AG08395 (cell line): ENCODE measurements at regions not wholly inside any gene's neighbourhood (a gene's known extent, or its start where the extent isn't known, plus 50 kb on each side); places are given as distances from the start of the nearest gene placed in this dataset.
"Not testable (repeated sequence)": the region's sequence is repeated elsewhere in the genome, so short reads cannot be mapped to it uniquely, and the experiment has no call there.

Experiments used
- DNase-seq: peaks from one replicate; pipeline ENCODE4 v3.0.0; 2012; ENCODE audit warnings: mixed read lengths, low spot score

DNA sequence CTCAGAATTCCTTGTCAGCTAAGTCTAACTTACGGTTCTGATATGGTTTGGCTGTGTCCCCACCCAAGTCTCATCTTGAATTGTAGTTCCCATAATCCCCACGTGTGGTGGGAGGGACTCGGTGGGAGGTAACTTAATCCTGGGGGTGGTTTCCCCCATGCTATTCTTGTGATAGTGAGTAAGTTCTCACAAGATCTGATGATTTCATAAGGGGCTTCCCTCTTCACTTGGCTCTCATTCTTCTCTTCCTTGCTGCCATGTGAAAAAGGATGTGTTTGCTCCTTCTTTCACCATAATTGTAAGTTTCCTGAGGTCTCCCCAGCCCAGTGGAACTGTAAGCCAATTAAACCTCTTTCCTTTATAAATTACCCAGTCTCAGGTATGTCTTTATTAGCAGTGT is 163.0 kb downstream of the PMAIP1 start:
- not testable (repeated sequence) for DNase-seq

DNA sequence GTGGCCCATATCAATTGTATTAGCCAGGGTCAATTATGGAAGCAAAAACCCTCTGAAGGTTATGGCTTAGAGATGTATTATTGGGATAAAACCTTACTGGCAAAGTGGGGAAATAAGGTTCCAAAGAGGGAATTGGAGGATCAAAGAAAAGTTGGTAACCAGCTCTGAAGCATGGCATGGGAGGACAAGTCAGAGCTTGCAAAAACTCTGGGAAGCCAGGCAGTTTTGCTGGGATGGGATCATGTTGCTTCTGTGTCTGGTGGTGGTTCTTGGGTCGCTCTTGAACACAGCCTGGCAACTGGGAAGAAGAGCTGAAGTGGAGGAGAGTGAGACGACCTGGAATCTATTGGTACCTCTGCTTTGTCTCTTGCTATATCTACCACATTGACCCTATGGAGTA is 162.6 kb downstream of the PMAIP1 start:
- DNase-seq = no peak

DNA sequence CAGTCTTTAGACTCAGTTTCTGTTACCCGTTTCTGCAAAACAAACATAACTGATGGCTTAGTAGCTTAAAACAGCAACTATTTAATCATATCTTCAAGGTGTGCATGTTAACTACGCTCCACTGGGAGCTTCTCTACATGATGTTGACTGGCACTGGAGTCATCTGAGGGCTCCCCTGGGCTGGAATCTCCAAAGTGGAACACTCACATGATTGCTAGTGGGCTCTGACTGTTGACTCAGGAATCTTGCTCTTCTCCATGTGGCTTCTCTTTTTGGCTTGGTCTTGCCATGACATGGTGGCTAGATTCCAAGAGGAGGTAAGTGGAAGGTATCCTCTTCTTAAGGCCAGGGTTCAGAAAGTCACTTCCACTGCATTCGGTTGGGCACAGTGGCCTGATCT is 160.8 kb downstream of the PMAIP1 start:
- peak; percentile 8 for DNase-seq

DNA sequence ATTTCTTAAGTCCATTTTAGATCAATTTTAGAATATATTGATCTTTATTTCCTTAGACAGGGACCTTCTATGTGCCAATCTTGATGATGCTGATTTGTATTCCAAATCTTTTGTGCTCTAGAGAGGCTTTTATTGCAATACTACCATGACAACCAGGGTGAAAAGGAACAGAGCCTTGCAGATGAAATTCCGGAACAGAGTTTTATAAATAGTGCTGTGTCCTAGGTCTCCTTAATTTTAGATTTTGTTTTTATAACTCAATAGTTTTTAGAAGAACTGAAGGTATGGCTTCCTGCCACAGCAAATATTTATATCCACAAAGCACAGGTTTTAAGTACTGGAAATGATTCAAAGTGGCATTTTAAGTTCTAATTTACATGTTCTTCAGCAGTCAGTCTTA is 160.2 kb downstream of the PMAIP1 start:
- no peak for DNase-seq

DNA sequence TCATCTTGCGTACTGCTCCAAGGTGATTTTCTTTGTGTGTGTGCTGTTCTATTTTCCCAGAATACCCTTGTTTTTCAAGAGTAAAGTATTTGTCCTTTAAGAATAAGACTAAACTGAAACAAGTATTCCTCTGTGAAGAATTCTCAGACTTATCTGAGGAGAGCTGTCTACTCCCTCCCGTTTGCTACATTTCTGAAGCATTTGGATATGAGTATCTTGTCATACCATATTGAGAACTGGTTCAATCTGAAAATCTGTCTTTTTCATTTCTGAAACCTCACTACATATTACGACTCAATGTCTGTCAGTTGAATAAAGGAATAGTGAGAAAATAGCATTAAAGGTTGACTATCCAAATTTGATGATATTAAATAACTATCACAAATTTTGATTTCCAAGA is 159.4 kb downstream of the PMAIP1 start:
- no peak for DNase-seq

DNA sequence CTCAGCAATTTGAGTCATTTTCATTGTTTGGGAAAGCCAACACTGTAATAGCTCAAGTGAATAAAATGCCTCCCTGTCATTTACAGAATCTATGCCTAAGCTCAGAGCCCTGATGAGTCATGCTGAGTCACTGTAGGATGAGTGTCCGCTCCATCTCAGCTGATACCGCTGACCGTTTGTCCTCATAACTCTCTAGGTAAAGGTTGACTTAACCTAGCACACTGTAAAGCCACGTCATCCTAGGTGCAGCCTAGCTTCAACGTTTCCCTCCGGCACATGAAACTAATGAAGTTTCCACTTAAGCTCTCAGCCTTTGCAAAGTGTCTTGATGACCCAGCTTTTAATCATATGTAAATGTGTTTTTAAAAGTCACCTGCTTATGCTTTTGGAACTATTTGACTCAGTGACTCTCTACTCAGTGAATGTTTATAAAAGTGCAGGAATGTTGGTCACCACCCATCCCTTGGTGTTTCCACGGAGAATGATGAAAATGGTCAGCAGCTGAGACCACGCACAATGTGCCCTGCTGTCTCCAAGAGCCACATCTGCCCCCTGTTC is 154.0 kb downstream of the PMAIP1 start:
- peak; percentile 89 for DNase-seq

DNA sequence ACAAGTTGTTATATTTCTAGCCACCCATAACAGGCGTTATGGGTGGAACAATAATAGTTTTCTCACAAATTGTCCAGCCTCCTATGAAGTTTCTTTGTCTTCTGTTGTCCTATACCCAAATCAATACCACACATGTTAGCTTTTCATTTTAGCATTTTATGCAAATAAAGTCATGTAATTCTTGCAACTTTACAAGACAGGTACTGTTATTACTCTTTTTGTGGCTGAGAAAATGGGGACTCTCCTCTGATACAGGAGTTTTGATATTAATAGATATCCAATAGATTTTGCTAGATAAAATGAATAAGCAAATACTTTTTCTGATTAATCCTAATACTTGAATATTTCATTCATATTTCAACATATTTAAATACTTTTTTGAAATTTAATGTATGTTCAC is 151.0 kb downstream of the PMAIP1 start:
- no peak for DNase-seq

DNA sequence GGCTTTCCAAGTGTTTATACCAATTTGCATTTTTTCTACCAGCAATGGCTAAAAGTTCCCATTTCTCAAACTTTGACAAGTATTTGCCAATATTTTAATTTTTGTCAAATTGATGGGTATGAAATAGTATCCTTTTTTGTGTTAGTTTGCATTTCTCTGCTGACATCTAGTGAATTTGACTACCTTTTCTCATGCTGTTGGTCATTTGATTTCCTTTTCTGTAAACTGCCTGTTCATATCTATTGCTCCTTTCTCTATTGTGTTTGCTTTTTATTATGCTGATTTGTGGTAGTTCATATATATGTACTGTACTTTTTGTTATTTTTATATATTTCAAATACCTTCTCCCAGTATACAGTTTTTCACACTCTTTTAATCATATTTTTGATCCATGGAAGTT is 149.4 kb downstream of the PMAIP1 start:
- DNase-seq = no peak

DNA sequence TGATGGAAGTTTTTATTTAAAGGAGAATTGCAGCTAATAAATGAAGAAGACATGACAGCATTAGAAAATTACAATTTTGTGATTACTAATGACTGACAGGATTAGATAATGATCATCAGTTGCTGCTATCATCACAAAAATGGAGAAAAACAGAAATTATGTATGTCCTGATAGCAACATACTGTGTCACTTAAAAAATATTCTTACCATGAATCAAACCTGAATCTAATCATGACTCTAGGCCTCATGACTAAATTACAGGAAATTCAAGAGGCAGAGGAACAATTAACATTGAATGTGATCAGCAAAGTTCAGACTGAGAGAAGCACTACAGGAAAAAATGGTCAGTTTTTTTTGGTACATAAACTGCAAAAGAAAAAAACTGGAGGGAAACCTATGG is 147.8 kb downstream of the PMAIP1 start:
- peak; percentile 20 for DNase-seq

DNA sequence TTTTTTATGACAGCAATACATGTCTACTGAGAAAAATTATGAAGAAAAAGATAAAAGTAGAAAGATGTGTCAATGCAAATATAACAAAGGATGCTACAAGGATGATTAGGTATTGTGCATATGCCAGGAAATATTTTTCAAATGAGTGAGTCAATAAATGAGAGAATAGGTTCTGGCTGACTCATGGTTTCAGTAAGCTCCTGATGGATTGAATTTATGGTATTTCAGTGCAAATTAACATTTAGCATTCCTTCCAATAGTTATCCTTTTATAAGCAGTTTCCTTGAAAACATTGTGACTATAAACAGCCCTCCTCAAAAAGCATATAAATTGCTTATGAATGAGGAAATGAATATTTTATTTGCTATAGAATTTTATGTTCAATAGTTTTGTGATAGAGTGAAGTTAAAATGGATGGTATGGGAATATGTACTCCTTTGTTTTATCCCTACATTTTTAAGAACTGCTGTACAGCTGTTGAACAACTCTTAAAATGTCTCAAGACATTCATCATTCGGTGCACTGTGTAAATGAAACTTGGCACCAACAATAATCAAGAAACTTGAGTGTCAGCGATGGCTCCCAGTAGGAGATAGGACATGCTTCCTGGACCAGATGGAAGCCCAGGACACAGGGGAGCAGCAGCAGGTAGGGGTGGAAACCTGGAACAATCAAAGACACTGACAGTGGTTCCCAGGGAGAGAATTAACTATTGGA is 144.7 kb downstream of the PMAIP1 start:
- DNase-seq = peak; percentile 70

DNA sequence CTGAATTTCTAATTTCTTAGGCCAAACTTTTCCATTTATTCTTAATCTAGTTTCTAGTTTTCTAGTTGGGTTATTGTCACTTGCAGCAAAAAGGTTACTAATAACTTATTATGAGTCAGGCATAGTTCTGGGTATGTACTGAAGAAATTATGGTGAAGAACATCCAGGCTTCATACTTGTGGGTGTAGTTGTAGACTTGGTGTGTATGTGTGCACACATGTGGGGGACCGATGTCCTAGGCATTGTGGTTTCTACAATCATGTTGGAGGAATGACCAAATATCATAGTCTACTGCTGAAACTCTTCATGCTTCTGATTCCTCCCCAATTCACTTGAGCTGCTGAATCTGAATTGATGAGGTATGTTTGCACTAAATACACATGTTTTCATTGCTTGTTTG is 141.2 kb downstream of the PMAIP1 start:
- DNase-seq = no peak

DNA sequence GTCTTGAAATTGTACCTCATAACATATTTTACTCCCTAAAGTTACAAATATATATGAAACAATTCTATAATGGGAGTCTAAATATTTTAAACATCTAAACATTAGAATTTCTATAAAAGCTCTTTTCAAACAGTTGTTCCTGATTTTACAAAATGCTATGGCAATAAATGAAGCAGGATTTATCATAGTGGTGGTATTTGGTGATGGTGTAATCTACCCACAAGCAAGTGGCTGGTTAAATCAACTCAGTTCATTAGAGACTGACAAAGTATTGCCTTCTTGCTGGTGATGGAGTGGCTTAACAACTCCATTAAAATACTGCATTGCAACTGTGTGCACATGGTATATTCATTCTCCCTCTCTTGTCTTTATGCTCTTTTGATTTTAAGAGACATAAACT is 138.9 kb downstream of the PMAIP1 start:
- DNase-seq = peak; percentile 40

DNA sequence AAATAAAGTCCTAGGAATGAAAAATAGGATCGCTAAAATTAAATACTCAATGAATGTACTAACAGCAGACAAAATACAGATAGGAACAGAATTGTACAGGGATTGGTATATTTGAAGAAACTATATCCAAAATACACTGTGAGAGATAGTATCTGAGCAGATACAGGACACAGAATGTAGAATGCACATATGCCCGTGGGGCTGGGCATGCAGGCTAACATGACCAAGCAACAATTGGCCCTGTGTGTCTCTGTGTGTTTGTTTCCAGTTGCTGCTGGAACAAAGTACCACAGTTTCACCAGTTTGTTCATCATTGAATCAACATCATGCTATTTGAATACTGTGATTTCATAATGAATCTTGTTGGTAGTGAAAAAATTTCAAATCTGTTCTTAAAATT is 127.6 kb downstream of the PMAIP1 start:
- DNase-seq = no peak

DNA sequence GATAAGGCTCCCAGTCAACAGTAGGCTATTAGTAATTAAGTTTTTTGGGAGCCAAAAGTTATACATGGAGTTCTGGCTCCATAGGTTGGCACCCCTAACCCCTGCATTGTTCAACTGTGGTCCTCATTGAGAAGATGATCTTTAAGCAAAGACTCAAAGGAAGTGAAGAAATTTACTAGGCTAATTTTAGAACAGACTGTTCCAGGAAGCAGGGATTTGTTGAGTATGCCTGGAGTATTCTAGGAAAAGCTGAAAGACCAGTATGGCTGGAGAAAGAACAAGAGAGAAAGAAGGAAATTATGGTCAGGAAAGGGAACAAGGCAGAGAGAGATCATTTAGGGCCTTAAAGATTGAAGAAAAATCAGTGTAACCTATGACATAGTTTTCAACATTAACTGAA is 125.1 kb downstream of the PMAIP1 start:
- DNase-seq = no peak

DNA sequence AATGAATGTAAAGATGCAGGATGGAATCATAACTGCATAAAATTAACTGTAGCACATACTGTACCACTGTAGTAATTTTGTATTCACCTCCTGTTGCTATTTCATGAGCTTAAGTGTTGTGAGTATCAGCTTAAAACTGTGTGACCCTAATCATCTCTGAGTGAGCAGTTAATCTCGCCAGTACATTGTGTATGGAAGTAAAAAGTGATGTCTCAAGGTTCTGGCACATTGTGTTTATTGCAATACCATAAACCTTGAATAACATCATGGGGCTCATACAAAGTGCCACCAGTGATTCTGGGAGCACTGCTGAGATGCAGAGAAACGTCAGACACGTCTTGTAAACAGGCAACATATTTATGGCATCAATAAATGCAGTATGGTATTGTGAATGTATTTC is 124.5 kb downstream of the PMAIP1 start:
- DNase-seq = no peak

DNA sequence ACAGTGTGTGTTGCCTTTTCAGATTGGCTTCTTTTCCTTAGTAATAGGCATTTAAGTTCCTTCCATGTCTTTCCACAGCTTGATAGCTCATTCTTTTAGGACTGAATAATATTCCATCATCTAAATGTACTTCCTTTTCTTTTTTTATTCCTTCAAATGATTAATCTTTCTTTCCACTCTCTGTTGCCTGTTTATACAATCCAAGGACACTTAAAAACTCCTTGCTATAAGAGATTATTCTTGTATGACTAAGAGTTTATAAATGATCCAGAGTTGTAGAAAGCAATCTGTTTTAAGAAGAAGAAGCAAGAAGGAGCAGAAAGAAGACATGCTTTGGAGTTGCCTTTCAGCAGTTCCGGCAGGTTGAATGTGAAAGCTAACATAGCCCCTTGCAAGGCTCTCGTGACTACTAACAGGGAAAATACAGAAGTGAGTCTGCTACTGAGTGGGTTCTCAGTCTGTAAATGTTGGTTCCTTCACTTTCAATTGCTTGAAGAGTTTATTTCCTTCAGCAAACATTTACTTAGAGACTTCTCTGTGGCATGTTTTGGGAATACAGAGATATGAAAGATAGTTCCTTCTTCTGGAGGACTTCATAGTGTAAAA is 123.0 kb downstream of the PMAIP1 start:
- no peak for DNase-seq

DNA sequence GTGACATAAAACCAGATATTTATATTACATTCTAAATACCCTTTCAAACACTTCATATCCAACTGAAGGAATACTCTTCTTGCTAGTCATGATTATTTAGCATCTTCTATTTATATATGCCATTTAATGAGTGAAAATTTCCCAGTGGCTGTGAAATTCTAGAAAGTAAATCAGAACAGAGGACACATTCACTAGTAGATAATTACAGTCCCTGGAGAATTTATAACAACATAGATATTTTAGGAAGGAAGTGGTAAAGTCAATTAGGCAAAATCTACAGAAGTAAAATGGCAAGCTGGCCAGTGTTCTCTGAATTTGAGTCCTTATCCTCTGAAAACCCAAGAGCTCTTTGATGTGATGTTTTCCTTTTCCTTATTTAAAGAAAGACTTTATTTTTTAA is 121.8 kb downstream of the PMAIP1 start:
- DNase-seq = no peak

DNA sequence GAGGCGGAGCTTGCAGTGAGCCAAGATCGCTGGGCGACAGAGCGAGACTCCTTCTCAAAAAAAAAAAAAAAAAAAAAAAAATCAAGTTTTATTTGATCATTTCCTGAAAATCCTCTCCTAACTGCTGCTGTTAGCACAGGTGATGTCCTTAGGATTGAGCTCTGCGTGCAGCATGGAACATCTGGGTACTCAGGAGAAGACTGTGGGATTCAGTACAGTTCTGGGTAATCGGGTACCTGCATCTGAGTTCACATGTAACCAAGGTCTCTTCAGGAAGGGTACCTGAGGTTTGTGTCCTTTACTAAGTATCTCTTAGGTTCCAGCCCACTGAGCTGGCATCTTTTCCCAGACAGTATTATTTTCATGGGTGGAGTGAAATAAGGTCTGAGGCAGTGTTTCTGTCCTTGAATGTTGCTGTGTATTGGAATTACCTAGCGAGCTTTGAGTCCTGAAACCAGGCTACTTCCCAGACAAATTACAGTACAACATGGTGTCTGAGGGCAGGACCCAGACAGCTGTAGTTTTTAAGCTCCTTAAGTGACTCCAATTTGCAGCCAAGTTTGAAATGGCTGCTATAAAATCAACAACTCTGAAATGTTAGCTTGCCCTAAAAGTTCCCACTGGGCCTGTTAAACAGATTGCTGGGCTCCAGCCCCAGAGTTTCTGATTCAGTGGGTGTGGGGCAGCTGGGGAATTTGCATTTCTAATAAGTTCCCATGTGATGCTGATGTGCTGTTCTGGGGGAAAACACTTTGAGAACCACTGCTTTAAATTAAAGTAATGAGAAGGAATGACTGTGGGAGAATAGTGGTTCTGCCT is 120.5 kb downstream of the PMAIP1 start:
- peak; percentile 31 for DNase-seq

DNA sequence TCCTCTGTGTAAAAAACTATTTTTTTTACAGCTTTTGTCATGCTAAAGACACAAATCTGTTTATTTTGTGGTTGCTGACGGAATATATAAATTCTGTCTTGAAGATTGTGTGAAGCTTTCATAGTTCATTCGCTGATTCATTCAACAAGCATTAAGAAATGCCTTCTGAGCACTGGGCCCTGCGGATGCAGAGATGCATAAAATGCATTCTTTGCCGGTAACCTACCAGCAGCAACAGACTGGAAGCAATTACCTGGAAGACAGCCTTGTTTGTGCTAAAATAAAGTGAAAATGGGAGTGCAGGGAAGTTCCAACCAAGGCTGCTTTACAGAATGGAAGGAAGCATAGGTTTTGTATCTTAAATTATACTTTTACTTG is 119.7 kb downstream of the PMAIP1 start:
- DNase-seq = peak; percentile 73

DNA sequence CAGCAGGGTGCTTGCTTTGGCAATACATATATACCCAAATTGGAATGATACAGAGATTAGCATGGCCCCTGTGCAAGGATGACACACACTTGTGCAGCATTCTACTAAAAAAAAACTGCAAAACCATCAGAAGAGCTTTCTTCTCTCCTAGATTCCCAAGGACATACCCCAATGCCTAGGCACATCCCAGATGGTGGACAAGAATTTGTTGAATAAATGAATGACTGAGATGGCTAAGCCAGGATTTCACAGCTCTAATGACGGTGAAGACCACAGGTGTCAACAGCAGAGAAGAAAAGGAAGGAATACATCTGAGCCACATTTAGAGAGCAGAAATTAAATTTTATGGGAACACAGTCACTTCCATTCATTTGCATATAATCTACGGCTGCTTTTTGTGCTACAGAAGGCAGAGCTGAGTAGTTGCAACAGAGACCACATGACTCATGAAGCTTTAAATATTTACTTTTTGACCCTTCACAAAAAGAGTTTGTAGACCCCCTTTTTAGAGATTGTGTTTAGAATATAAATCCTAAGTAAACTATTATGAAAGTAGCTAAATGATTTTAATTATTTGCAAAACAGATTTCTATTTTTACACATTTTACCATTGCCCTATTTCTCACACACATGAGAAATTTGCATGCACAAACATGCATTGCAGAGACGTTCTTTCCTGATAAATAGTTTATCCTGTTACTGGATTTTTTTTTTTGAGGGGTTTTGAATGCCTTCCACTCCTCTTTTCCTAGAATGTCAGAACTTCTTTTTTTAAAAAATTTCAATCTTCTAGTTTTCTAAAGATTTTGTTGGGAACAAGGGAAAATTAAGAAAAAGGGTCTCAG is 119.0 kb downstream of the PMAIP1 start:
- DNase-seq = peak; percentile 42

DNA sequence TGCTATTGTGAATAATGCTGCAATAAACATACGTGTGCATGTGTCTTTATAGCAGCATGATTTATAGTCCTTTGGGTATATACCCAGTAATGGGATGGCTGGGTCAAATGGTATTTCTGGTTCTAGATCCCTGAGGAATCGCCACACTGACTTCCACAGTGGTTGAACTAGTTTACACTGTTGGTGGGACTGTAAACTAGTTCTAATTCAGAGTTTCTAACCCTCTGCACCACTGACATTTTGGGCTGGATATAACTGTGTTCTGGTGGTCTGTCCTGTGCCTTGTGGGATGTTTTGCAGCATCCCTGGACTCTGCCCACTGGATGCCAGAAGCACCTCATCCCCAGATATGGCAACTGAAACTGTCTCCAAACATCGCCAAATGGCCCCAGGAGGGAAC is 118.3 kb downstream of the PMAIP1 start:
- not testable (repeated sequence) for DNase-seq

DNA sequence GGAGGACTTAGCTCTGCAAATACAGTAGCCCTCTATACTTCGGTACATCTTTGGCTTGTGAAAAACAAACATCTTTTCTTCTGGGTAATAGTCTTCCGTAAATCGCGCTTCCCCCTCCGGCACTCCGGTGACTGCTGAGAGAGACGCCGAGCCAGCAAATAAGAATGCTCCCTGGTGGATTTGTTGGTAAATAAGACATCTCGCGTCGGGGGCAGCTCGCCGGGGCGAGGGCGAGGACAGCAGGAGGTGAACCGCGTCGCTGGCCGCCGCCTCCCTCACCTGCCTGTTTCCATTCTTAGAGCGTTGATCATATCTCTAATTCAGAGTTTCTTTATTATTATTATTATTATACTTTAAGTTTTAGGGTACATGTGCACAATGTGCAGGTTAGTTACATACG is 117.6 kb downstream of the PMAIP1 start:
- no peak for DNase-seq
